Left cardiac atrium (tissue), 4 donors: ENCODE measurements at regions not wholly inside any gene's neighbourhood (a gene's known extent, or its start where the extent isn't known, plus 50 kb on each side); places are given as distances from the start of the nearest gene placed in this dataset.

Source experiments
- ATAC-seq, 2 donors: fragments of 200-7000 bp; cut with Tn5 transposase; one replicate each; pipeline ENCODE4 v1.9.1; 2020; ENCODE audit warnings: mild to moderate bottlenecking in 2 of 2, moderate library complexity in 2 of 2
- DNase-seq: peaks from one replicate; pipeline ENCODE4 v3.0.0-alpha.2; 2020
- intact Hi-C, 2 donors: fragments of 100-400 bp; cut with DNase I; formaldehyde crosslinking; loops; one replicate each; pipeline versions ENCODE4 v1.14.1 to v1.15.1; 2022 to 2023
- donor health status: DM: no; HTN: yes; CAD: no.
- donor health status: DM: no; HTN: yes; CAD: no; lungs with severe emphysema.
- donor health status: DM: yes; HTN: yes; CAD: no.
- donor health status: Dilated cardiomyopathy.

- intact Hi-C loops = no loop called here
- ATAC-seq = peak in 1 of 2 donors; percentile 22
- no peak for DNase-seq
Observed at GRCh38 chr7:33824911-33825459, 80.4 kb upstream of the BMPER start.

GRCh38 chr7:33825644-33826043 is 79.7 kb upstream of the BMPER start:
- peak in 1 of 2 donors; percentile 52 for ATAC-seq
- no peak for DNase-seq
- intact Hi-C loops = no loop called here

GRCh38 chr7:33829536-33829935 is 75.8 kb upstream of the BMPER start:
- DNase-seq (no peak), ATAC-seq (no peak)
- intact Hi-C loops = no loop called here

GRCh38 chr7:33831389-33832141 is 73.8 kb upstream of the BMPER start:
- no peak for DNase-seq
- peak; percentile 30 to 86 for ATAC-seq
- intact Hi-C loops = no loop called here

- intact Hi-C loops = no loop called here
- ATAC-seq (peak in 1 of 2 donors; percentile 34), DNase-seq (no peak)
Observed at GRCh38 chr7:33832271-33832721, 73.0 kb upstream of the BMPER start.

- no peak for ATAC-seq
- intact Hi-C loops = no loop called here
- no peak for DNase-seq
Observed at GRCh38 chr7:33836797-33837355, 68.5 kb upstream of the BMPER start.

- no peak for DNase-seq
- intact Hi-C loops = no loop called here
- no peak for ATAC-seq
Observed at GRCh38 chr7:33837356-33837851, 67.9 kb upstream of the BMPER start.

- intact Hi-C loops = no loop called here
- no peak for DNase-seq
- peak in 1 of 2 donors; percentile 41 for ATAC-seq
Observed at GRCh38 chr7:33841031-33841430, 64.3 kb upstream of the BMPER start.

- intact Hi-C loops = no loop called here
- DNase-seq (peak; percentile 26), ATAC-seq (peak in 1 of 2 donors; percentile 45)
Observed at GRCh38 chr7:33841705-33842129, 63.6 kb upstream of the BMPER start.

GRCh38 chr7:33842150-33842549 is 63.2 kb upstream of the BMPER start:
- intact Hi-C loops = no loop called here
- ATAC-seq (no peak), DNase-seq (no peak)

GRCh38 chr7:33845991-33846509 is 59.3 kb upstream of the BMPER start:
- intact Hi-C loops = no loop called here
- no peak for DNase-seq
- peak; percentile 46 to 55 for ATAC-seq

GRCh38 chr7:33849004-33849403 is 56.3 kb upstream of the BMPER start:
- no peak for ATAC-seq

GRCh38 chr7:33849971-33850559 is 55.3 kb upstream of the BMPER start:
- ATAC-seq = peak in 1 of 2 donors; percentile 49
- no peak for DNase-seq
- intact Hi-C loops = no loop called here

More at GRCh38 chr7:33849004-33849403, 56.3 kb upstream of the BMPER start:
- no peak for DNase-seq
- intact Hi-C loops = no loop called here

- intact Hi-C loops = no loop called here
- DNase-seq (no peak), ATAC-seq (no peak)
Observed at GRCh38 chr7:33850768-33851167, 54.6 kb upstream of the BMPER start.

GRCh38 chr7:33852838-33853237 is 52.5 kb upstream of the BMPER start:
- intact Hi-C loops = no loop called here
- ATAC-seq (no peak), DNase-seq (no peak)

GRCh38 chr7:33853361-33854062 is 51.8 kb upstream of the BMPER start:
- intact Hi-C loops = no loop called here
- ATAC-seq (no peak), DNase-seq (no peak)

- intact Hi-C loops = no loop called here
- DNase-seq (no peak), ATAC-seq (no peak)
Observed at GRCh38 chr7:33854178-33854577, 51.2 kb upstream of the BMPER start.

GRCh38 chr7:33854801-33855350 is 50.5 kb upstream of the BMPER start:
- no peak for DNase-seq
- no peak for ATAC-seq
- intact Hi-C loops = no loop called here
